H1 (cell line): ENCODE measurements at regions not wholly inside any gene's neighbourhood (a gene's known extent, or its start where the extent isn't known, plus 50 kb on each side); places are given as distances from the start of the nearest gene placed in this dataset.

ENCODE experiments used
- CTCF ChIA-PET: fragments of 300-600 bp; sonication (Branson Sonifier 250); formaldehyde crosslinking; loops from one replicate; lab custom pipeline; 2021; ENCODE audit not compliant: partially characterized antibody; lab: Charles Lee
- POLR2A ChIA-PET: fragments of 300-600 bp; sonication (Branson Sonifier 250); formaldehyde crosslinking; loops from one replicate; lab custom pipeline; 2021; ENCODE audit warnings: inconsistent platforms; ENCODE audit not compliant: partially characterized antibody; lab: Charles Lee
- DNase-seq, 2 experiments: peaks; one replicate each; pipeline versions ENCODE4 v3.0.0 to v3.0.0-alpha.2; 2010 to 2022; ENCODE audit warnings: low spot score in 2 of 2, low read depth in 1 of 2, mixed read lengths in 1 of 2
- FAIRE-seq: peaks from 2 replicates; lab custom pipeline; 2011; peaks lifted over from hg19 to GRCh38; lab: Jason Lieb, UNC
- H2AFZ ChIP-seq: 2 replicates; pipeline ENCODE4 v1.8.1; 2012; ENCODE audit warnings: low read length, inconsistent platforms
- H2AK5ac ChIP-seq: 2 replicates; pipeline ENCODE4 v1.6.1; 2013; ENCODE audit warnings: low read depth, low read length
- H2BK120ac ChIP-seq: replicated peaks from 2 replicates; pipeline ENCODE3; 2013; ENCODE audit warnings: low read depth, low read length, inconsistent platforms
- H2BK12ac ChIP-seq: 2 replicates; pipeline ENCODE4 v1.6.1; 2013; ENCODE audit warnings: low read depth, low read length
- H2BK15ac ChIP-seq: 2 replicates; pipeline ENCODE4 v1.6.1; 2013; ENCODE audit warnings: low read length
- H2BK20ac ChIP-seq: 2 replicates; pipeline ENCODE4 v1.6.1; 2013; ENCODE audit warnings: low read length
- H2BK5ac ChIP-seq: 2 replicates; pipeline ENCODE4 v1.6.1; 2013; ENCODE audit warnings: low read depth, low read length
- H3K14ac ChIP-seq: 2 replicates; pipeline ENCODE4 v1.6.1; 2013; ENCODE audit warnings: inconsistent platforms; ENCODE audit not compliant: insufficient read length
- H3K18ac ChIP-seq: 2 replicates; pipeline ENCODE4 v1.6.1; 2013; ENCODE audit warnings: low read length; ENCODE audit errors: extremely low read depth
- H3K23ac ChIP-seq: 2 replicates; pipeline ENCODE4 v1.6.1; 2013; ENCODE audit warnings: inconsistent platforms; ENCODE audit not compliant: insufficient read length
- H3K23me2 ChIP-seq: 2 replicates; pipeline ENCODE4 v1.6.1; 2013; ENCODE audit warnings: low read depth, low read length
- H3K27ac ChIP-seq: 2 replicates; pipeline ENCODE4 v1.6.1; 2011; ENCODE audit warnings: low read depth, low read length, inconsistent platforms
- H3K27me3 ChIP-seq, 4 experiments: replicated peaks in 1 of 4; 1 replicate in 1 of 4; 2 replicates in 3 of 4; pipeline versions ENCODE4 v1.6.1 to v1.8.1; 2011 to 2013; ENCODE audit warnings: low read length in 3 of 4, mild to moderate bottlenecking in 3 of 4, inconsistent platforms in 2 of 4, mixed read lengths in 2 of 4, moderate library complexity in 1 of 4; ENCODE audit not compliant: control insufficient read depth in 3 of 4, insufficient read depth in 3 of 4; ENCODE audit errors: extremely low read depth in 1 of 4
- H3K36me3 ChIP-seq, 4 experiments: 2 replicates each; pipeline versions ENCODE4 v1.6.1 to v1.8.1; 2011 to 2013; ENCODE audit warnings: mild to moderate bottlenecking in 4 of 4, low read length in 3 of 4, moderate library complexity in 2 of 4, control low read depth in 1 of 4, inconsistent platforms in 1 of 4; ENCODE audit not compliant: insufficient read depth in 4 of 4, control insufficient read depth in 2 of 4
- H3K4ac ChIP-seq: replicated peaks from 2 replicates; pipeline ENCODE3; 2013; ENCODE audit warnings: low read length, low read depth, mixed read lengths, inconsistent platforms; ENCODE audit not compliant: insufficient read length
- H3K4me1 ChIP-seq, 4 experiments: replicated peaks in 1 of 4; 1 replicate in 1 of 4; 2 replicates in 3 of 4; pipeline versions ENCODE4 v1.6.1 to v1.8.1; 2011 to 2013; ENCODE audit warnings: low read length in 3 of 4, inconsistent platforms in 2 of 4, mixed read lengths in 1 of 4; ENCODE audit not compliant: insufficient read depth in 4 of 4, control insufficient read depth in 3 of 4
- H3K4me2 ChIP-seq, 2 experiments: 2 replicates each; pipeline versions ENCODE4 v1.6.1 to v1.8.1; 2011 to 2013; ENCODE audit warnings: low read depth in 2 of 2, low read length in 2 of 2, control low read depth in 1 of 2, inconsistent platforms in 1 of 2, mild to moderate bottlenecking in 1 of 2; ENCODE audit not compliant: insufficient read depth in 1 of 2
- H3K4me3 ChIP-seq, 4 experiments: fragments of 200-600, 300-600 bp in 1 of 4; sonication (generic), shearing (Covaris generic), sonication (Bioruptor Twin) in 1 of 4; 2 replicates each; pipeline versions ENCODE4 v1.5.1 to v1.8.1; 2011 to 2016; ENCODE audit warnings: low read length in 4 of 4, low read depth in 3 of 4, control low read depth in 2 of 4, inconsistent platforms in 2 of 4, mild to moderate bottlenecking in 2 of 4, mixed read lengths in 1 of 4, moderate library complexity in 1 of 4; ENCODE audit not compliant: insufficient read depth in 2 of 4; ENCODE audit errors: extremely low read depth in 1 of 4
- H3K56ac ChIP-seq: replicated peaks from 2 replicates; pipeline ENCODE3; 2013; ENCODE audit warnings: low read depth, mild to moderate bottlenecking, mixed read lengths, low read length, inconsistent platforms; ENCODE audit not compliant: insufficient read length
- H3K79me1 ChIP-seq: 2 replicates; pipeline ENCODE4 v1.6.1; 2013; ENCODE audit warnings: low read depth, low read length, control low read depth
- H3K79me2 ChIP-seq, 2 experiments: 2 replicates each; pipeline versions ENCODE4 v1.6.1 to v1.8.1; 2012 to 2013; ENCODE audit warnings: low read length in 2 of 2, mild to moderate bottlenecking in 2 of 2, inconsistent platforms in 1 of 2; ENCODE audit not compliant: insufficient read depth in 2 of 2, control insufficient read depth in 1 of 2
- H3K9ac ChIP-seq, 4 experiments: replicated peaks in 1 of 4; 1 replicate in 1 of 4; 2 replicates in 3 of 4; pipeline versions ENCODE4 v1.6.1 to v1.8.1; 2011 to 2013; ENCODE audit warnings: low read depth in 3 of 4, low read length in 3 of 4, control low read depth in 2 of 4, mild to moderate bottlenecking in 2 of 4, moderate library complexity in 2 of 4, inconsistent platforms in 1 of 4; ENCODE audit errors: extremely low read depth in 1 of 4
- H3K9me3 ChIP-seq, 2 experiments: 2 replicates each; pipeline versions ENCODE4 v1.6.1 to v1.8.1; 2012 to 2013; ENCODE audit warnings: mild to moderate bottlenecking in 2 of 2, moderate library complexity in 2 of 2, control low read depth in 1 of 2, inconsistent platforms in 1 of 2, low read depth in 1 of 2, low read length in 1 of 2, mixed read lengths in 1 of 2; ENCODE audit not compliant: insufficient read depth in 2 of 2
- H4K20me1 ChIP-seq, 2 experiments: replicated peaks in 1 of 2; 2 replicates each; pipeline versions ENCODE3 to v1.8.1; 2011 to 2013; ENCODE audit warnings: inconsistent platforms in 2 of 2, low read length in 2 of 2, mild to moderate bottlenecking in 1 of 2; ENCODE audit not compliant: insufficient read depth in 2 of 2, control insufficient read depth in 1 of 2
- H4K5ac ChIP-seq: 2 replicates; pipeline ENCODE4 v1.6.1; 2013; ENCODE audit warnings: low read length, low read depth, mixed read lengths, inconsistent platforms; ENCODE audit not compliant: insufficient read length
- H4K8ac ChIP-seq: 2 replicates; pipeline ENCODE4 v1.8.0; 2013; ENCODE audit warnings: mild to moderate bottlenecking, moderate library complexity, low read length, inconsistent platforms; ENCODE audit not compliant: insufficient read depth; ENCODE audit errors: extremely low read depth
- H4K91ac ChIP-seq: replicated peaks from 2 replicates; pipeline ENCODE3; 2013; ENCODE audit warnings: low read length, mixed read lengths, inconsistent platforms; ENCODE audit not compliant: insufficient read length
- GTF2F1 ChIP-seq: IDR thresholded peaks from 2 replicates; pipeline ENCODE4 v1.6.1; 2012; ENCODE audit warnings: low read depth, low read length, improper control_type of control experiment, borderline replicate concordance
- WGBS, 2 experiments: shearing (Covaris generic) in 1 of 2; methylation state at CpG; one replicate each; pipeline versions ENCODE4 v1.1.6 to v1.1.7; 2013 to 2015; ENCODE audit warnings: low lambda C conversion rate in 2 of 2, mixed read lengths in 2 of 2, inconsistent platforms in 1 of 2, low coverage in 1 of 2, missing lambda C conversion rate in 1 of 2; ENCODE audit not compliant: insufficient replicate concordance in 2 of 2, insufficient coverage in 1 of 2, insufficient read length in 1 of 2; ENCODE audit errors: extremely low coverage in 1 of 2, missing lambda C conversion rate in 1 of 2; 5-methylcytosine and 5-hydroxymethylcytosine counted together

DNA sequence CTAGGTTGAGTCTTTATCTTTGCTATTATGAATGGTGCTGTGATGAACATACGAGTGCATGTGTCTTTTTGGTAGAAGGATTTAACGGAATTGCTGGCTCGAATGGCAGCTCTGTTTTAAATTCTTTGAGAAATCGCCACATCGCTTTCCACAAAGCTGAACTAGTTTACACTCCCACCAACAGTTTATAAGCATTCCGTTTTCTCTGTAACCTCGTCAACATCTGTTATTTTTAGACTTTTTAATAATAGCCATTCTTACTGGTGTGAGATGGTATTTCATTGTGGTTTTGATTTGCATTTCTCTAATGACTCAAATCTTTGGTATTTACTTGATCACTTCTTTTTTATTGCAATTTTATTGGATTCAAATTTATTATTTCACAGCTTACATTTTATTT is 117.4 kb upstream of the HDGFL1 start:
- Histone ChIP-seq H4K8ac (no peak overlapping the region), H3K79me2 (no peaks in the 10 kb centered on the region), H3K4me2 (no peak overlapping the region), H3K4ac (no peak overlapping the region), H3K56ac (no peak overlapping the region), H3K18ac (no peak overlapping the region), H2AK5ac (no peak overlapping the region), H3K23me2 (no peaks in the 10 kb centered on the region), H2BK20ac (no peak overlapping the region), H2AFZ (no peak overlapping the region), H2BK15ac (no peak overlapping the region), H4K20me1 (no peaks in the 10 kb centered on the region), H3K4me3 (no peak overlapping the region), H3K9me3 (no peaks in the 10 kb centered on the region), H2BK120ac (no peak overlapping the region), H2BK12ac (no peak overlapping the region), H3K27me3 (no peaks in the 10 kb centered on the region), H3K23ac (no peak overlapping the region), H3K79me1 (no peaks in the 10 kb centered on the region), H4K5ac (no peak overlapping the region), H4K91ac (no peak overlapping the region), H3K14ac (no peak overlapping the region), H3K36me3 (no peaks in the 10 kb centered on the region), H3K27ac (no peak overlapping the region), H2BK5ac (no peak overlapping the region), H3K9ac (no peak overlapping the region), H3K4me1 (peaks cover 0 to 6% (median 0%) of the 10 kb centered on the region in 4 experiments; a peak in 1 of 7 replicates)
- FAIRE-seq (no peak), DNase-seq (no peak)
- WGBS, 2 experiments, result 89% methylated on average over 7 of the region's 7 CpGs; no CpG with 5 or more reads in 1 of the 2 experiments
- CTCF ChIA-PET, result interaction anchor here (1.2 kb wide), 1 partner anchor 285 kb away, joined by 3 read pairs; no protein-coding TSS in a partner anchor
- POLR2A ChIA-PET, result no interaction called here
- TF ChIP-seq GTF2F1, result no peak
